NCI-H2196 (cell line): ENCODE measurements at regions not wholly inside any gene's neighbourhood (a gene's known extent, or its start where the extent isn't known, plus 50 kb on each side); places are given as distances from the start of the nearest gene placed in this dataset.

ENCODE experiments used
- DNase-seq: peaks from one replicate; lab custom pipeline; 2025; ENCODE audit not compliant: unreplicated experiment; lab: John Stamatoyannopoulos, UW

DNA sequence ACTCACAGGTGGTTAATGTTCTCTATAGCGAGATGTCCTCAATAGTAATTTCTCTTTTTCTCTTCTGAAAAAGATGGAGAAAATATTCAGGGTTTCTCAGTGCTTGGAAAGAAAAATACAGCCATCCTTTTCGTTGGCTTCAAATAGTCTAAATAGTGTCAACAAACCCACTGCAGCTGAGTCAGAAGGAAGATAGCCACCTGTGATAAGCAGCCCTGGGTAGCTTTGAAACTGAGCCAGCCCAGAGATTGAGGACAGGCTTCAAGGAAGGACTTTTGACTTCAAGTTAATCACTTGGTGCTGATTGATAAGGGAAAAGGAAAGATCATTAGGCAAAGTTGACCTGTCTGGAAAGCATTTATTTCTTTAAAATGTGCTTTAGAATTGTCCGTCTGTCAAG, 78.7 kb upstream of the TYRP1 start:
- DNase-seq, result no peak

DNA sequence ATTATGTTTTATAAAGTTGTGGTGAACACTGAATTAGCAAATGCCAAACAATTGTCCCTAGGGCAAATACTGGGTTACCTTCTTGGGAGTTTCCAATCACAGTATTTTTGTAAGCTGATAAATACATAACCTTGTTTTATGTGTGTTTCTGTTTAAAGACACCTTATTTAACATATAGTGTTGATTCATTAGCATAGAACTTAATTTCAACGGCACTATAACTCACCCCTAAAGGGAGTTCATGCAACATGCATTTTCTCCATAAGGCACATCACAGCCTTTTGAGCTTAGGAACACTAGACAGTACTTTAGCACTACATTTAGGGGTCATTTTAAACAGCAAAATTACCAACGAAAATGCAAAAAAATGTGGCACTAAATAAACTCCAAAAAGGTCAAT, 74.2 kb upstream of the TYRP1 start:
- no peak for DNase-seq

DNA sequence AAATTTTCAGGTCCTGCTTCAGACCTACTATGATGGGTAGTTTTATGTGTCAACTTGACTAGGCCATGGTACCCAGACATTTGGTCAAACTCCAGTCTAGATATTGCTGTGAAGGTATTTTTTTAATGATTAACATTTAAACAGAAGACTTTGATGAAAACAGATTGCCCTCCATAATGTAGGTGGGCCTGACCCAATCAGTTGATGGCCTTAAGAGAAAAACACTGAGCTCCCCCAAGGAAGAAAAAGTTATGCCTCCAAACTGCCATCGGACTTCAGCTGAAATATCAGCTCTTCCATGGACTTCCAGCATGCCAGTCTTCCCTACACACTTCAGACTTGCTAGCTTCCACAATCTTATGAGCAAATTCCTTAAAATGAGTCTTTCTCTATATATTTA, 67.3 kb upstream of the TYRP1 start:
- no peak for DNase-seq

DNA sequence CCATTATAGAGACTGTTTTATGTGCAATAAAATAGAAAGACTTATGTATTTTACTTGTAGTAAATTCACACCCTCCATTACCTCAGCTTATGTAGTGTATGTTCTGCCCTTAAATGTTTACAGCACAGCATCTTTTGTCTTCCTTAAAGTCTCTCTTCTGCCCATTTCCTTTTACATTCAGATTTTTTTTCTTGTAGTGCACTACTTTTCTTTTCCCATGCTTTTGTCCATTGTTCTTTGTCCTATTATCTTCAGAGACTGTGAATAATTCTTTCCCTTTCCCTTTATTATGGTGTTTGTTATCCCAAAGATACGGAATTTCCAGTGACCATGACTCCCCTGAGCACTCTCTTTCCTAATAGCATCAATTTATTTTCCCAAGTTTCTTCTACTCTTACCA, 66.1 kb upstream of the TYRP1 start:
- DNase-seq, result no peak

DNA sequence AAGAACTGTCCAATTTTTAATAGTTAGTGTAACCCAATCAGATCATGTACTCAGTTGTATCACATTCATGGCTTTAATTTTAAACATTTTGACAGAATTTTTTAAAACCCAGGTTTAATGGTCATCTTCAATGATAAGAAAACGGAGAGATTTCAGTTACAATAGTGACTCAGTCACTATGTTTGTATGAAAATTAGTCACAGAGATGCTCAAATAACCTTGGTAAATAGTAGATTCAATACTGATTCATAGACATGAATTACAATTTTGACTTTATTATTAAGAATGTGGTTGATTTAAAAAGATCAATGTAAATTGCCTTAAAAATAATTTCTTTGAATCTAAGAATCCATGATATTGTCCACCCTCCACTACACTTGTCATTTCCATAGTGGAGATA, 64.6 kb upstream of the TYRP1 start:
- DNase-seq, result no peak

DNA sequence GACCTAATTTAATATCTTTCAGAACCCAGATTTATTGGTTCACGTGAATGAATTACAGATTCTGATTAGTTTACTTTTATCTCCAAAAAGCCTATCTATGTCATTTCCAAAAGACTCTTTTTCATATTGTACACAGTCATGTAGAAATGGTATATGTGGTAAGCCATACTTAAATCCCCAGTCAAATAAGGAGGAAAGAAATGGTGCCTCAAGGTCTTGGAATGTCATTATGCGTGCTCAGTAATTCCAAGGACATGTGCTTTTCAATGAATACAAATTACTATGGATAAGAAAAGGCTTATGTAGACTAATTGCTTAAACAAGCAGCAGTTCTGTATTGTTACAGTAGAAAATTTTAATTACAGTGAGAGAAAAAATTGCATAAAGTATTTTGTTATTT, 64.1 kb upstream of the TYRP1 start:
- DNase-seq, result no peak

DNA sequence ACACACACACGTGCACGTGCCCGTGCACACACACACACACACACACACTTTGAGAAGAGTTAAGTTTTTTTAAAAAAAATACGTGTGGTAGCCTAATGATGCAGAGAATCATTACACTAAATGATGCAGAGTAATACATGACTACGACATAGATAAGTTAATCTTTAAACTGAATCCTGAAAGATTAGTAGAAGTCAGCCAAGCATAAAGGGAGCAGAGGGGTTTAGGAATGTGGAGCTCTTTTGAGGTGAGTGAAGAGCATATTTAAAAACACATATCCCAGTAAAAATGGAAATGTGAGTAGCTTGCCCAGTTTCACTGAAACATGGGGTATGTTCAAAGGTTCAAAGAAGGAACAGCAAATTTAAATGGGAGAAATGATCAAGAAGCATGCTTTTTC, 61.3 kb upstream of the TYRP1 start:
- no peak for DNase-seq

DNA sequence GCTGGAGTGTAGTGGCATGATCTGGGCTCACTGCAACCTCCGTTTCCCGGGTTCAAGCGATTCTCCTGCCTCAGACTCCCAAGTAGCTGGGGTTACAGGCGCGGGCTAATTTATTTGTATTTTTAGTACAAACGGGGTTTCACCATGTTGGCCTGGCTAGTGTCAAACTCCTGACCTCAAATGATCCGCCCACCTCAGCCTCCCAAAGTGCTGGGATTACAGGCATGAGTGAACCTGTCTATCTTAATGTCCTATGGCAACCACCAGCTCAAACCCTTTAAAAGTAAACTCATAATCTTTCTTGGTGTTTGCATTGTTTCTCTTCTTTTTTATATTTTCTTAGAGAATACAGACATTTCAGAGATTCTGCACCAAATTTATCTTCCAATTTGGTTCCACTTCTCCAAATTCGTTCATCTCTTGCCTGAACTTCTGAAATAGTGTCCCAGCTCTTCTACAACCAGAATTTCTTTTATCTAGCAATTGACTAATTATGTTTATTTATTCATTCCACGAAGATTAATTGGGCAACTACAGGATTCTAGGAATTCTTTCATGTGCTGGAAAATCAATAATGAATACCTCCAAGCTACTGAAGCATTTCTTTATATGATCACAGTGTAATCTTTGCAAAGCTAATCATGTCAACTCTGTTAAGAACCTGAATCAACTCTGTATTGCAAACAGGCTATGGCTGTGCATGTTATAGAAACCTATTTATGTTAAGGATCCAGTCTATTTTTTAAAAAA, 60.0 kb upstream of the TYRP1 start:
- DNase-seq, result no peak

DNA sequence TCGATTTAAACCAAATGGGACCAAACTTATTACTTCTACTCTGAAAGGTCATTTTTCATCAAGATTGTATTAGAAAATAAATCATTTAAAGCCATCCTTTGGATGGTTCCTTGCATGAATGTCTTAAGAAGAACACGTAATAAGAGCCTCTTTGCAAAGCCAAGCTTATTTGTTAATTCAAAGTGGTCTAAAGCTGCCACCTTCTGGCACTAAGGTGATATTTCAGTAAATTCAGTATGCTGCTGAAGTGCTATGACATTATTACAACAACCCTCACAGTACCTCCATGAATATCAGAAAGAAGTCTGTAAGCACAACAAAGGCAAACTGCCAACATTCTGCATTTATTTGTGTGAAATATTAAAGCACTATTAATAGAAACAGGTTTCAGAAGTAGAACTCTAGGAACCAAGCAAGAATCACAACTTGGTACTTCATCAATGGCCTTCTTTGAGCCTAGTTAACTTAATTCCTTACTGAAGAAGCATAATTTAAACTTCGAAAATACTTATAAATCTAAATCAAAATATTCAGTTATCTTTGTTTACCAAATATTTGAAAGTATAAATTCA, 53.1 kb upstream of the TYRP1 start:
- peak; percentile 66 for DNase-seq

DNA sequence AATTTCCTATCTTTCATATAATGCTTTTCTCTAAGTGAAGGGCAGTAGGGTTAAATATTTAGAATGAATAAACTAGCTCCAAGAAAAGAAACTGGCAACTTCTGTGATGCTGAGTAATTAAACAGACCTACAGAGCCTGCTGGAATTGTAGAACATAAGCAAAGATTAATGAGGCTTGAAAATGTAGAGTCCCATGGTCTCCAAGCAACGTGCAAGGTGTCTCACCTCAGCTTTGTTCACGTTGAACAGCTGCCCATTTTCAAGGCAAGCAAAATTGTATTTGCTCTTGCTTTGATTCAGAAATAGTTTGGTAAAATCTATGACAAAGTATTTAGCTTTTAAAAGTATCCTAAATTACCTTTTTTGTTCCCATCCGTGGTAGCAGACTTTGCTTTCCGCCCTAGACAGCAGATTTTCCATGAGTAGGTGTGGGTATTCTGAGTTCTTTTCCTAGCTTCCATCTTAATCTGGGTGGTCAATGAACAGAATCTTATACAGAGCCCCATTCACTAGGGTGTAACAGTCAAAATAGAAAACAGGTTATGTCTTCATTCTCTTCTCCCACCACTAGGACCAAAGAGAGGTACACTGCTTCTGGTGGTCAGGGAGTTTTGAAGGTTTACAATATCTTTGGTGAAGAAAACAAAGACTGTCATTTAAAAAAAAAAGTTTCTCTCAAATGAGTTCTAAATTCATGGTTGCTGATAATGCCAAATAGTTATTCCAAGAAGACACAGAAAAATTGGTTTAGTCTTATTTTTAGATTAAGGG, 52.1 kb upstream of the TYRP1 start:
- peak; percentile 57 for DNase-seq
